Hepatocyte (in vitro differentiated cells): ENCODE measurements at regions not wholly inside any gene's neighbourhood (a gene's known extent, or its start where the extent isn't known, plus 50 kb on each side); places are given as distances from the start of the nearest gene placed in this dataset.

Experiments used
- DNase-seq: peaks from one replicate; pipeline ENCODE4 v3.0.0-alpha.2; 2016; ENCODE audit warnings: low spot score
- H2AFZ ChIP-seq: fragments of 200-600 bp; sonication (generic); 2 replicates; pipeline ENCODE4 v1.6.0; 2016; ENCODE audit warnings: antibody characterized with exemption, mild to moderate bottlenecking
- H3K27ac ChIP-seq: fragments of 200-600 bp; sonication (generic); 2 replicates; pipeline ENCODE4 v1.5.1; 2016; ENCODE audit warnings: mild to moderate bottlenecking
- H3K27me3 ChIP-seq: fragments of 200-600 bp; sonication (generic); 2 replicates; pipeline ENCODE4 v1.6.1; 2016
- H3K36me3 ChIP-seq: fragments of 200-600 bp; sonication (generic); replicated peaks from 2 replicates; pipeline ENCODE4 v1.5.1; 2016; ENCODE audit warnings: low read depth; ENCODE audit not compliant: insufficient read depth
- H3K4me1 ChIP-seq: fragments of 200-600 bp; sonication (generic); 2 replicates; pipeline ENCODE4 v1.5.1; 2016; ENCODE audit warnings: mild to moderate bottlenecking, moderate library complexity; ENCODE audit not compliant: insufficient read depth
- H3K4me2 ChIP-seq: fragments of 200-600 bp; sonication (generic); 2 replicates; pipeline ENCODE4 v1.6.0; 2016
- H3K4me3 ChIP-seq: fragments of 200-600 bp; sonication (generic); 2 replicates; pipeline ENCODE4 v1.5.1; 2016; ENCODE audit warnings: mild to moderate bottlenecking
- H3K79me2 ChIP-seq: fragments of 200-600 bp; sonication (generic); 2 replicates; pipeline ENCODE4 v1.6.0; 2017; ENCODE audit warnings: mild to moderate bottlenecking
- H3K9me2 ChIP-seq: fragments of 200-600 bp; sonication (generic); replicated peaks from 2 replicates; pipeline ENCODE4 v1.6.0; 2017; ENCODE audit warnings: mild to moderate bottlenecking; ENCODE audit not compliant: insufficient read depth
- H3K9me3 ChIP-seq: fragments of 200-600 bp; sonication (generic); 2 replicates; pipeline ENCODE4 v1.5.1; 2016; ENCODE audit warnings: low read depth, mild to moderate bottlenecking
- H4K20me1 ChIP-seq: fragments of 200-600 bp; sonication (generic); 2 replicates; pipeline ENCODE4 v1.6.0; 2016; ENCODE audit warnings: mild to moderate bottlenecking; ENCODE audit not compliant: insufficient read depth, poor library complexity, severe bottlenecking
- EZH2 ChIP-seq: fragments of 200-600 bp; sonication (generic); IDR thresholded peaks from 2 replicates; pipeline ENCODE4 v1.6.1; 2016; ENCODE audit warnings: antibody characterized with exemption, mild to moderate bottlenecking, borderline replicate concordance
- EZH2phosphoT487 ChIP-seq: fragments of 200-600 bp; sonication (generic); IDR thresholded peaks from one replicate; pipeline ENCODE4 v1.6.1; 2018; ENCODE audit warnings: antibody characterized with exemption, mild to moderate bottlenecking, low read depth, moderate library complexity; ENCODE audit not compliant: unreplicated experiment, severe bottlenecking
- WGBS: methylation state at CpG from one replicate; pipeline ENCODE4 v1.1.6; 2016; ENCODE audit warnings: low lambda C conversion rate; ENCODE audit errors: missing lambda C conversion rate; 5-methylcytosine and 5-hydroxymethylcytosine counted together
- TF ChIP-seq, protein P1 (sequence below): fragments of 200-600 bp; sonication (generic); IDR thresholded peaks from 2 replicates; pipeline ENCODE4 v1.5.1; 2016; ENCODE audit warnings: antibody characterized with exemption, mild to moderate bottlenecking; ENCODE audit not compliant: poor library complexity

DNA sequence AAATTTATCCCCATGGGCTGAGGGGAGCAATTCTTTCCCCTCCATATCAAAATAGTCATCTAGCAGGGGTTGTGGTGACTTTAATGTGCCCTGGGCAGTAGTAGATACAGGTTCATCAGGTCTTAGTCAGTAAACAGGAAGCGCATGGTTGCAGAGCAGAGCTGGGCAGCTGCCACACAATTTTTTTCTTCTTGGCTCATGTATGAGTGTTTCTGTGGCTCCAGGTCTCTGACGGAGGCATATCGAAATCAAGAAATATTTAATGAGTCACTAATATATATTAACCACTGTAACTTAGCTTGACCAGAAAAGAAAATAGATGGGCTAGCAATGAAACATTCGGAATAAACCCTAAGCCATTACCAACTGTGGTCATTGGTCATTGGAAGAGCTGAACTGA lies 68.4 kb upstream of the UBL3 start:
- Histone ChIP-seq H3K4me2 (no peak overlapping the region), H4K20me1 (no peaks in the 10 kb centered on the region), H3K27me3 (no peaks in the 10 kb centered on the region), H3K9me2 (no peaks in the 10 kb centered on the region), H3K27ac (no peak overlapping the region), H3K9me3 (no peaks in the 10 kb centered on the region), H3K79me2 (no peaks in the 10 kb centered on the region), H3K4me1 (peaks cover 17% of the 10 kb centered on the region), H2AFZ (no peak overlapping the region), H3K36me3 (no peaks in the 10 kb centered on the region), H3K4me3 (no peak overlapping the region)
- WGBS = 72% methylated on average over 4 of the region's 4 CpGs
- DNase-seq = no peak
- TF ChIP-seq, protein P1, sequence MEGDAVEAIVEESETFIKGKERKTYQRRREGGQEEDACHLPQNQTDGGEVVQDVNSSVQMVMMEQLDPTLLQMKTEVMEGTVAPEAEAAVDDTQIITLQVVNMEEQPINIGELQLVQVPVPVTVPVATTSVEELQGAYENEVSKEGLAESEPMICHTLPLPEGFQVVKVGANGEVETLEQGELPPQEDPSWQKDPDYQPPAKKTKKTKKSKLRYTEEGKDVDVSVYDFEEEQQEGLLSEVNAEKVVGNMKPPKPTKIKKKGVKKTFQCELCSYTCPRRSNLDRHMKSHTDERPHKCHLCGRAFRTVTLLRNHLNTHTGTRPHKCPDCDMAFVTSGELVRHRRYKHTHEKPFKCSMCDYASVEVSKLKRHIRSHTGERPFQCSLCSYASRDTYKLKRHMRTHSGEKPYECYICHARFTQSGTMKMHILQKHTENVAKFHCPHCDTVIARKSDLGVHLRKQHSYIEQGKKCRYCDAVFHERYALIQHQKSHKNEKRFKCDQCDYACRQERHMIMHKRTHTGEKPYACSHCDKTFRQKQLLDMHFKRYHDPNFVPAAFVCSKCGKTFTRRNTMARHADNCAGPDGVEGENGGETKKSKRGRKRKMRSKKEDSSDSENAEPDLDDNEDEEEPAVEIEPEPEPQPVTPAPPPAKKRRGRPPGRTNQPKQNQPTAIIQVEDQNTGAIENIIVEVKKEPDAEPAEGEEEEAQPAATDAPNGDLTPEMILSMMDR = no peak
- TF ChIP-seq EZH2phosphoT487 (no peak), EZH2 (no peak)

DNA sequence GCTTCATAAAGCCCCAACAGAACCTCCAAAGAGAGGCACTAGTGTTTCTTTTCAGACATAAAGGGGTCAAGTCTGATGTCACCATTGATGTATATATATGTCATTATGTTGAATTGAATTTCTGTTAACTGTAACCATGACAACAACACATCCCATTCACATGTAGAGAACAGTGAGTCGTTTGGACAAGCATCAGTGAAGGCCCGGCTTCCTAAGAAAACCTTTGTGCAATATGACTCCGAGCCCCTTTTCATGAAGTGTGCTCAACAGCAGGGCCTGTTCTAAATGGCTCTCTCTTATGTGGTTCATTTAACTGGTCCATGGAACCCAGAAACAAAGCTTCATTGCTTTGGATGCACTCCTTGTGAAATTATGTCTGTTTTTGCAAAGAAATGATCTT lies 67.2 kb upstream of the UBL3 start:
- Histone ChIP-seq H4K20me1 (no peaks in the 10 kb centered on the region), H3K9me2 (no peaks in the 10 kb centered on the region), H3K27ac (no peak overlapping the region), H2AFZ (no peak overlapping the region), H3K27me3 (no peaks in the 10 kb centered on the region), H3K4me1 (peaks cover 6% of the 10 kb centered on the region), H3K36me3 (no peaks in the 10 kb centered on the region), H3K4me3 (no peak overlapping the region), H3K9me3 (no peaks in the 10 kb centered on the region), H3K4me2 (no peak overlapping the region), H3K79me2 (no peaks in the 10 kb centered on the region)
- TF ChIP-seq EZH2 (no peak), EZH2phosphoT487 (no peak)
- TF ChIP-seq, protein P1 = no peak
- no peak for DNase-seq
- 86% methylated on average over 3 of the region's 3 CpGs for WGBS

DNA sequence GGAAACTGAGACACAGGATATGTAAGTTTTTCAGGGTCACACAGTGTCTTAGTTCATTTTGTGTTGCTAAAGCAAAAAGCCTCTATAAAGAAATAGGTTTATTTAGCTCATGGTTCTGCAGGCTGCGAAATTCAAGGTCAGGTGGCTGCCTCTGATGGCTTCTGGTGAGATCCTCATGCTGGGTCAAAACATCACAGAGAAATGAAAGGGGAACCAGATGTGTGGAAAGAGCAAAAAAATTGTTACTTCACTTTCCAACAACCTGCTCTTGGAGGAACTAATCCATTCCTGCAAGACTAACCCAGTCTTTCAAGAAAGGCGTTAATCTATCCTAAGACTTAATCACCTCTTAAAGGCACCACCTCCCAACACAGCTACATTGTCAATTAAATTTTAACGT lies 64.2 kb upstream of the UBL3 start:
- TF ChIP-seq, protein P1 = no peak
- TF ChIP-seq EZH2phosphoT487 (no peak), EZH2 (no peak)
- H3K9me2 ChIP-seq = no peaks in the 10 kb centered on the region
- whole genome bisulfite sequencing = 63% methylated on average over 3 of the region's 3 CpGs

More for the DNA sequence above, 64.2 kb upstream of the UBL3 start:
- DNase-seq = no peak
- no peak overlapping the region for H3K27ac ChIP-seq
- H3K36me3 ChIP-seq = no peaks in the 10 kb centered on the region
- no peak overlapping the region for H3K4me3 ChIP-seq
- H3K79me2 ChIP-seq = no peaks in the 10 kb centered on the region
- H3K9me3 ChIP-seq = no peaks in the 10 kb centered on the region
- H3K4me1 ChIP-seq = no peaks in the 10 kb centered on the region
- H2AFZ ChIP-seq = no peak overlapping the region
- no peaks in the 10 kb centered on the region for H3K27me3 ChIP-seq
- H3K4me2 ChIP-seq = no peak overlapping the region
- H4K20me1 ChIP-seq = no peaks in the 10 kb centered on the region
